ENCODE measurements at regions not wholly inside any gene's neighbourhood (a gene's known extent, or its start where the extent isn't known, plus 50 kb on each side); places are given as distances from the start of the nearest gene placed in this dataset.
"Not testable (repeated sequence)": the region's sequence is repeated elsewhere in the genome, so short reads cannot be mapped to it uniquely, and the experiment has no call there.

DNA sequence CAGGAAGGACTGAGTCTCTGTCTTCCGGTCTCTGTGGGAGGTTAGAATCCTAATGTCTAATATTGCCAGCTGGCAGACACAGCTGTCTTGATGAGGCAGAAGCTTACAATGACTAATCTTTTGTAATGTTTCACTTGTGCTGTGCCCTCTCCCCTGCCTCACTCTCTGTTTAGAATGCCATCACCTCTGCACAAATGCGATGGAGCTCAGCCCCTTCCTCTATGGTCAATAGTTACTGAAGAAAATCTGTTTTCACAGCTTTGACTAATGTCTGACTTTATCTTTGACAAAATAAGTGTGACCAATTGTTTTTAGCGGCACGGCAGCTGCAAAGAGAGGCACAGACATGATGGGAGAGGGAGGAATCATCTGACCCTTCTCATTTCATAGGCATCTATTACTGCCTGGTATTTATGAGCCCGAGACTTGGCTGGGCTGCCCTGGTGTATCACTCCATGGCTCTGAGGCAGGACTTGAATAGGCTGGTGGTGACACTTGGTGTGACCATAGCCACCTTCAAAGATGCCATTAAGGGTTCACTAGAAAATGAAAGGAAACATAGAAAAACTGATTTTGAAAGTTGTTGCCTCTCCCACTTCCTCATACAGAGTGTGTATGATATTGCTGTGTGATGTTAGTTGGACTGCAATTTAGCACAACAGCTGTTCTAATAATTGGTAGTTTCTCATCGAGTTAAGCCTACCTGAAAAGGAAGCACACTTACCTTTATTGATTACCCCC lies 163.2 kb upstream of the NBPF11 start:
- DNase-seq (ENCODE audit: low read depth): no peak

DNA sequence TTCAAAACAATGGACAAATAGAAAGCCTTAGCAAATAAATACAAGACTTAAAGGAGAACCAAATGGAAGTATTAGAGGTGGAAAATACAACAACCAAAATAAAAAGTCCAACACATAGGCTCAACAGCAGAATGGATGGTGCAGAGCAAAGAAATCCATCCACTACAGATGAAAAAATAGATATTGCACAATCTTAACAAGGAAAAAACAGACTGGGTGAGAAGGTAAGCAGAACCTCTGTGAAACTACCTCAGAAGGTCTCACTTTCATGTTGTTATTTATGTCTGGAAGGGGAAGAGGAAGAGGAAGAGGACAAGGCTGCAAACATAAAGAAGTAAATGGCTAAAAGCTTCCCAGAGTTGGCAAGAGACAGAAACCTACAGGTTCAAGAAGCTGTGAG lies 158.7 kb upstream of the NBPF11 start:
- DNase-seq (ENCODE audit: low read depth): no peak

DNA sequence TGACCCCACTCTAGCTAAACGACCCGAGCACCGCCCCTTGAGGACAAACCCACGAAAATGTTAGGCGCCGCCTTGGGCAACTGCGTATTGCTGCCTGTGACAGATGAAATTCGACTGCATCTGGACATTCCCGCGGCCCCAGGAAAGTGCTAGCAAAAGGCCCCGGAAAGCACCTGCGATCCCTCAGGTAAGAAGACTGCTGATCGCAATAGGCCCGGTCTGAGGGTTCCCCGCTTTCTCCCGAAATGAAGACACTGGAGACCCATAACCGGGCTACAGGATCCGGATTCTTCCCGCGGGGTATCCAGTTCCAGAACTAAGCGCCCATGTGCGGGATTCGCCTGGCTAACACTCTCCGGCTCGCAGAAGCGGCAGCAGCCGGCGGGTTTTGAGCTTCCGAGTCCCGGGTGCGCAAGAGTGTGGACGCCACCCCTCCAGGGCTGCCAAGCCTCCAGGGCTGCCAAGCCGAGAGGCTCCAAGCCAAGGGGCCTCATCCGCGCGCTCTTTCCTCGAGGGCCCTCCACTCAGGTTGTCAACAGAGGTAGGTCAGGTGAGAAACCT lies 157.9 kb upstream of the NBPF11 start:
- DNase-seq (ENCODE audit: low read depth): no peak

DNA sequence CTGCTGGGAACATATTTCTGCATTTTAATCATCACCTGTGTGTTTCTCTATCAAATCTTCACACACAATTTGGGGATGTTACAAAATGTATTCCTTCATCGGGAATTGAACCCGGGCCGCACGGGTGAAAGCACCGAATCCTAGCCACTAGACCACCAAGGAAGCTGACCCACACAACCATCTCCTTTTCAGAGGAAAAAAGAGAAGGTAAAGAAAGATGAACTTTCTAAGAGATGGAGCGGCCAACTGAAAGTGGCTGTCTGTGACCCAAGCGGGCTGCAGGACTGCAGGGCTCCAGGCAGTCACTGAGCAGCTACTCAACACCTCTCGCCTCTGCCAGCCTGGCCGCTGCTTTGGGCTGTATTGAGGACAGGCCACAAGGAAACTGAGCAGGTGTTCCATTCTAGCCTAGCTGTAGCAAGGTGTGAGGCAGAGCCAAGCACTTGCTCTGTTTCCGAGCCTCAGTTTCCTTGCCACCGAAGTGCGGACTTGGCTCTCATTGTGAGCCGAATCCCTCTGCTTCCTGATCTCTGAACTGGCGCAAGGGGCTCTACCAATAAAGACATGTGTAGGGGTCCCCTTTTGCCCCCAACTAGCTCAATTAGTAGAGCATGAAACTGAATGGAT lies 156.9 kb upstream of the NBPF11 start:
- DNase-seq (ENCODE audit: low read depth): no peak

DNA sequence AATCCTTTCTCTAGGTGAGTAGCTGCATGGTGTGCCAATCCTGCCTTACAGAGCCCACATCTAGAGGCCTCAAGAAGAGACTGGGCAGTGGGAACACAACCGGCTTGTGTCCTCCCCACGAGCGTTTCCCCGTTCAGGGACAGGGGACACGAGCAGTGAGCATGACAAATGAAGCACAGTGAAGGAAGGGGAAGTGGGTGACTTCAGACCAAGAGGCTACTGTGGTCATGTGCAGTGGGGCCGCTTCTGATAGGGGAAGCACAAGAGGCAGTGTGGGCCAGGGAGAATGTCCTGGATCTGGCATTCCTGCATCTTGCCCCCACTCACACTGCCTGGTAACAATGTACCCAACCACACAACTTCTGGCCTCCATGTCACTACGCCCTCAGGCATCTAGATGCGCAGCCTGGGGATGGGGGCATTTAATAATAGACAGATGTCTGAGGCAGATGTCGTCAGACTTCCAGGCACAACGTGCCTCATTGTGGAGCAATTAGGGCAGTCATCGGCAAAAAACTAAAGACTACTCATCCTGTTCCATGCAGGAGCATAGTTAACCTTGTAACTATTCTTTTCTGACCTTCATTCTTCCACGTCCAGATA lies 155.6 kb upstream of the NBPF11 start:
- no peak for DNase-seq (ENCODE audit: low read depth)

DNA sequence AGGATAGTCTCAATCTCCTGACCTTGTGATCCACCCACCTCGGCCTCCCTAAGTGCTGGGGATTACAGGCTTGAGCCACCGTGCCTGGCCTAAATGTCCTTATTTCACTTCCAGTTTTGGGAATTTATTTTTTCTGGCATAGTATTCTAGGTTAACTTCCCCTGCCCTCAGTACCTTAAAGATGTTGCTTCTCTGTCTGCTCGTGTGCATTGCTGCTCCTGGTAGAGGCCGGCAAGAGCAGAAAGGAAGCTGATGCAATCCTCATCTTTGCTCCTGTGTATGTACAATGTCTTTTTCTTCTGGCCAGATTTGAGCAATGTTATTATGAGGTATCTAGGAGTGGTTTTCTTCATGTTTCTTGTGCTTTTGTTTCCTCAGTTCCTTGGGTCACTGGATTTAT lies 152.9 kb upstream of the NBPF11 start:
- not testable (repeated sequence) for DNase-seq (ENCODE audit: low read depth)

DNA sequence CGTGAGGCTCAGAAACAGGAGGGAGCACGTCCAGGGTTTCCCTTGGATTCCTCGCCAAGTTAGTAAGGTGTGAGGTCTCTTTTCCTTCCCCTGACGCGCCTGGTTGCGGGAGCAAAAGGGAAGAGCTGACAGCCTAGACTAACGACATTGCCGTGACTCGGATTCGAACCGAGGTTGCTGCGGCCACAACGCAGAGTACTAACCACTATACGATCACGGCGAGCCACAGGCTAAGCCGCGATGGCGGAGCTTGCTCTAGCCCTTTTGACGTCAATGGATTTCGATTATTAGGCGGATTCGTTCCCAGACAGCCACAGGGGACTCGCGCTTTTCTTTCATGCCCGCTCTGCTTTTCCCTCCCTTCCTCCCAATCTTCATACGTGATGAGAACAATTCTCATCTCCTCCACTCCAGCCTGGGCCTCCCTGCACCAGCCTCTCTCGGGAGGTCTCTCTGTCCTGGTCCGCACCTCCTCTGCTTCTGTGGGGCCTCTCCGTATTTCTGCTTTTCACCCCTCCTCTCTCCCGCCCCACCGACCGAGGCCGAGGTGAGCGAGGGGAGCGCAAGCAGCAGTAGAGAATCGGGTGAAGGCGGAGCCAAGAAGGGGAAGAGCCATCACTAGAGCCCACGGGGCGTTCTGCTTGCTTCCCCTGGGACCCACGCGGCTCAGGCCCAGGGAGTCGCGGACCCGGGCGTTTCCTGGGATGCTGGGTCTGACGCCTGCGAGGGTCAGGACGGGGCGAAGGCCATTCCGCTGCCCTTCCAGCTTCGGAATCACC lies 150.7 kb upstream of the NBPF11 start:
- DNase-seq (ENCODE audit: low read depth): peak; percentile 80

DNA sequence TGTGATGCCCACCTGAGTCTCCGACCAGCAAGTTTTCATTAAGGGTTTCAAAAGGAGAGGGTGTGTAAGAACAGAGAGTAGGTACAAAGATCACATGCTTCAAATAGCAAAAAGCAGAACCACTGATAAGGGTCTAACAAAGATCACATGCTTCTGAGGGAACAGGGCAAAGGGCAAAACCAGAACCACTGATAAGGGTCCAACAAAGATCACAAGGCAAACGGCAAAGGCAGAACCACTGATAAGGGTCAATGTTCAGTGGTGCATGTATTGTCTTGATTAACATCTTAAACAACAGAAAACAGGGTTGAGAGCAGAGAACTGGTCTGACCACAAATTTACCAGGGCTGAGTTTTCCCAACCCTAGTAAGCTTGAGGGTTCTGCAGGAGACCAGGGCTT lies 145.8 kb upstream of the NBPF11 start:
- not testable (repeated sequence) for DNase-seq (ENCODE audit: low read depth)

DNA sequence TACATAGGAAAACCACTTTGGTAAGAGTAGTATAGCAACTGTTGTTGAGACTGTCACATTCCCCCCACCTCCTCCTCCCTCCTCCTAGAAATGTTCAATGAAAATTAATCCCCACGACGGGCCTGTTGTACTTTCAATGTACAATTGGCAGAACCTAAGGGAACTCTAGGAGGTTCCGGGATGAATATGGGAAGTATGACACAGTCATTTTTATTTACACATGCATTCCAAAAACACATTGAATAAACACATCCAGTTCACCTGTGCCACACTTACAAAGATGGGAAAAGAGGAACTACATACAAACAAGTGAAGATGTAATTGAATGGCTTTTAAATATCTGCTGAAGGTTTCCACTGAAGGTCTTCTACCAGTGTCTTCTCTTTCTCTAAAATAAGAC lies 144.4 kb upstream of the NBPF11 start:
- DNase-seq (ENCODE audit: low read depth): no peak

DNA sequence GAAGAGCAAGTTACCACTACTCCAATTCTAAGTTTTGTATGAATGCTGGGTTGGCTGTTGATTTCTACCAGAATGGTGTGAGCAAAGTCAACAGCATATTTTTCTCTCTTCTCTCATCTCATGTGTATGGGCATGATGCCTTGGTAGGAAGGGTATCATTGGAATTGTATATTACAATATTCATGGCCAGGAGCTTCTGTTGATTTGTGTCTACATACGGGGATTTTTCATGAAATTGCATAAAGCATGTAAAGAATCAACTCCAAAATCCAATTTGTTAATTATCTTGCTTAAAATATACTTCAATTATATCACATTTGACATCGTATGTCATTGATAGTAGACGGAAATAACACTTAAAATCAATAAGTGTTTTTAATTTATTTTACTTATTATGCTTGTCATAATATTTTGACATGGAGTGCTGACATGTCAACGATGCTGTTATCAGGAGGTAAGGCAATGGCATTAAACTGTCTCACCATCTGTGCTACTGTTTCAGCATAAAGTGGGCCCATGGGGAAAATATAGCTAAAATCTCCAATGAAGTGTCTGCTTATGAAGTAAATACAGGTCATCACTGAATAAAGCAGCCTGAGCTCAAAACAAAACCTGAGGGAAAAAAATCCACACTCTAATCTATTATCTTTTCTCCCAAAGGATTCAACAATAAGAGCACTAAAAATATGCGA lies 142.2 kb upstream of the NBPF11 start:
- DNase-seq (ENCODE audit: low read depth): no peak

DNA sequence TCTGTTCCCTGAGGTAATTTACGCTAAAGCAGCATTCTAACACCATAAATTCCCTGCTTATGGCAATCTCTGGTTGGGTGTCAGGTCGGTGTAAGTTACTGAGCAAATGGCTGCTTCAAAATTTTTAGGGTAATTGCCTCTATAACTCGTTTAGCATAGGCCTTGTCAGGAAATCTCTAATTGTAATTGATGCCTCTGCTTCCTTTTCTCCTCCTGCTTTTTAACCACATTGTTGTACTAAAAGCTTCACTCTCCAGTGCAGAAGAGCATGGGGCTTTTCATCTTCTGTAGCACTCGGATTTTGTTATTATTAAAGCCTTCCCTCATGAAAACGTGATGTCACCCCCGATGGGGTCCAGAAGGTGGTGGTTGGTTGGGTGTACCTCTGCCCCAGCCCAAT lies 141.6 kb upstream of the NBPF11 start:
- DNase-seq (ENCODE audit: low read depth): no peak

DNA sequence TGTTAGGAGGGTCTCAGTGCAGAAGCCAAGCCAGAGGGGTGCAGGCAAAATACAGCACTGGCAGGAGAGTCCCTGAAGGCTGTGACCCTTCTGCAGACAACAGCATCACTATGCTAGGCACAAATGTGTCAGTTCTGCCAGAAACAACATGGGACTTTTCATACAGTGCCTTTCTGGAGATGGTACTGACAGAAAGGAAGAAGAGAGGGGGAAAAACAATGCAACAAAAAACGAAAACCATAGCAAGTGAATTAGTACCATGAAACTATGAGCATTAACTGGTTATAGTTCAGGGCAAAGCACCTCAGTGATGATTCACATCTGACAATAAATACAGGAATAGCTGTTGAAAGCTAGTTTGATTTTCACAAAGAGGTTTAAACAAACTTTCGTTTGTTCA lies 140.8 kb upstream of the NBPF11 start:
- no peak for DNase-seq (ENCODE audit: low read depth)

DNA sequence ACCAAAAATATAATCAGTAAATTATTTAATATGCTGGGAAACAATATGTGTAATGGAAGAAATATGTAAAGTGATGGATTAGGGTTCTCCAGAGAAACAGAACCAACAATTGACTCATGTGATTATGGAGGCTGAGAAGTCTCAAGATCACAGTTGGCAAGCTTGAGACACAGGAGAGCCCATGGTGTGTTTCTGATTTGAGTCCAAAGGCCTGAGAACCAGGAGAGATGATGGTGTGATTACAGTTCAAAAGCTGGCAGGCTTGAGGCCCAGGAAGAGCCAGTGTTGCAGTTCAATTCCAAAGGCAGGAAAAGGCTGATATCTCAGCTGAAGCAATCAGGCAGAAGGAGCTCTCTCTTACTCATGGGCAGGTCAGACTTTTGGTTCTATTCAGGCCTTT lies 138.8 kb upstream of the NBPF11 start:
- DNase-seq (ENCODE audit: low read depth): no peak

DNA sequence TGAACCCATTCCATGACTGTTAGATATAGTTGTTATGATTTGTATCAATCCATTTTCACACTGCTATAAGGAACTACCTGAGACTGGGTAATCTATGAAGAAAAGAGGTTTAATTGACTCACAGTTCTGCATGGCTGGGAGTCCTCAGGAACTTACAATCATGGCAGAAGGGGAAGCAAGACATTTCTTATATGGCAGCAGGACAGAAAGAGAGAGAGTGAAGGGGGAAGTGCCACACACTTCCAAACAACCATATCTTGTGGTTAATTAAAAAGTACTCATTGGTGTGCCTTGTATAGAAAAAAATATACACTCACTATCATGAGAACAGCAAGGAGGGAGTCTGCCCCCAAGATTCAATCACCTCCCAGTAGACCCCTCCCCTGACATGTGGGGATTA lies 137.6 kb upstream of the NBPF11 start:
- DNase-seq (ENCODE audit: low read depth): no peak

DNA sequence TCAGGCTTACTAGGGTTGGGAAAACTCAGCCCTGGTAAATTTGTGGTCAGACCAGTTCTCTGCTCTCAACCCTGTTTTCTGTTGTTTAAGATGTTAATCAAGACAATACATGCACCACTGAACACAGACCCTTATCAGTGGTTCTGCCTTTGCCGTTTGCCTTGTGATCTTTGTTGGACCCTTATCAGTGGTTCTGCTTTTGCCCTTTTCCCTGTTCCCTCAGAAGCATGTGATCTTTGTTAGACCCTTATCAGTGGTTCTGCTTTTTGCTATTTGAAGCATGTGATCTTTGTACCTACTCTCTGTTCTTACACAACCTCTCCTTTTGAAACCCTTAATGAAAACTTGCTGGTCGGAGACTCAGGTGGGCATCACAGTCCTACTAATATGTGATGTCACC lies 133.9 kb upstream of the NBPF11 start:
- not testable (repeated sequence) for DNase-seq (ENCODE audit: low read depth)

DNA sequence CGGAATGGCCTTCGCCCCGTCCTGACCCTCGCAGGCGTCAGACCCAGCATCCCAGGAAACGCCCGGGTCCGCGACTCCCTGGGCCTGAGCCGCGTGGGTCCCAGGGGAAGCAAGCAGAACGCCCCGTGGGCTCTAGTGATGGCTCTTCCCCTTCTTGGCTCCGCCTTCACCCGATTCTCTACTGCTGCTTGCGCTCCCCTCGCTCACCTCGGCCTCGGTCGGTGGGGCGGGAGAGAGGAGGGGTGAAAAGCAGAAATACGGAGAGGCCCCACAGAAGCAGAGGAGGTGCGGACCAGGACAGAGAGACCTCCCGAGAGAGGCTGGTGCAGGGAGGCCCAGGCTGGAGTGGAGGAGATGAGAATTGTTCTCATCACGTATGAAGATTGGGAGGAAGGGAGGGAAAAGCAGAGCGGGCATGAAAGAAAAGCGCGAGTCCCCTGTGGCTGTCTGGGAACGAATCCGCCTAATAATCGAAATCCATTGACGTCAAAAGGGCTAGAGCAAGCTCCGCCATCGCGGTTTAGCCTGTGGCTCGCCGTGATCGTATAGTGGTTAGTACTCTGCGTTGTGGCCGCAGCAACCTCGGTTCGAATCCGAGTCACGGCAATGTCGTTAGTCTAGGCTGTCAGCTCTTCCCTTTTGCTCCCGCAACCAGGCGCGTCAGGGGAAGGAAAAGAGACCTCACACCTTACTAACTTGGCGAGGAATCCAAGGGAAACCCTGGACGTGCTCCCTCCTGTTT lies 128.9 kb upstream of the NBPF11 start:
- DNase-seq (ENCODE audit: low read depth): not testable (repeated sequence)

DNA sequence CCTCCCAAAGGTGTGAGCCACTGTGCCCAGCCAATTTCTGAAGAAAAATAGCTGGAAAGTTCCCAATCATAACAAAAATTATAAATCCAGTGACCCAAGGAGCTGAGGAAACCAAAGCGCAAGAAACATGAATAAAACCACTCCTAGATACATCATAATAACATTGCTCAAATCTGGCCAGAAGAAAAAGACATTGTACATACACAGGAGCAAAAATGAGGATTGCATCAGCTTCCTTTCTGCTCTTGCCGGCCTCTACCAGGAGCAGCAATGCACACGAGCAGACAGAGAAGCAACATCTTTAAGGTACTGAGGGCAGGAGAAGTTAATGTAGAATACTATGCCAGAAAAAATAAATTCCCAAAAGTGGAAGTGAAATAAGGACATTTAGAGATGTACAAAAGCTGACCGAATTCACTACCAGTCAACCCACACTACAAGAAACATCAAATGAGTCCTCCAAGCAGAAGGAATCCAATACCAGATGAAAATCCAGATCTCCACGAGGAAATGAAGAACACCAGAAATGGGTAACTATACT lies 127.0 kb upstream of the NBPF11 start:
- not testable (repeated sequence) for DNase-seq (ENCODE audit: low read depth)

DNA sequence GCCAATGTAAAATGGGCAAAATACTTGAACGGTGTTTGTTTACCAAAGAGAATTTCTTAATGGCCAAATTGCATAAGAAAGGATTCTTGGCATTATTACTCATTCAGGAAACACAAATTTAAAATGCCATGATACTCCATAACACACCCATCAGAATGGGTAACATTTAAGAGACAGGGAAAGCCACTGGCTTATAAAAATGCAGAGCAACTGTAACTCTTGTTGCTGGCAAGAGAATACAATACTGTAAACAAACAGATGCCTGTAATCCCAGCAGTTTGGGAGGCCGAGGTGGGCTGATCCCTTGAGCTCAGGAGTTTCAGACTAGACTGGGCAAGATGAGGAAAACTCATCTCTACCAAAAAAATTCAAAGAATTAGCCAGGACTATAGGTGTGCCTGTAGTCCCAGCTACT lies 125.8 kb upstream of the NBPF11 start:
- not testable (repeated sequence) for DNase-seq (ENCODE audit: low read depth)

DNA sequence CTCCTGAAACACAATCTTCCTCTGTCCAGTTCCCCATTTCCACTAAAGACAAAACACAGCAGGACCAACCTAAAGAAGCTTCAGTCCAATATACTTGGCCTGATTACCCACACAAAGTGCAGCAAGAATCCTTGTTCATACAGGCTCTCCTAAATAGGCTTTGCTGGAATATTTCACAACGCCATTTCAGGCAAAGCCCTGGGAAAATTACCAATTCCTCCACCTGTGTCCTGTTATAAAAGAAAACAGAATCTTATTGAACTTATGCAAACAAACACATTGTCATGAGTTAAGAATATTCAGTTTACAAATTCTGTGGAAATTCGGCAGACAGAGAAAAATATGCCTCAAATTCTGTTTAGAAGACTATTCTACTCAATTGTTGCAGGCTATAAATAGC lies 115.0 kb upstream of the NBPF11 start:
- DNase-seq (ENCODE audit: low read depth): not testable (repeated sequence)

DNA sequence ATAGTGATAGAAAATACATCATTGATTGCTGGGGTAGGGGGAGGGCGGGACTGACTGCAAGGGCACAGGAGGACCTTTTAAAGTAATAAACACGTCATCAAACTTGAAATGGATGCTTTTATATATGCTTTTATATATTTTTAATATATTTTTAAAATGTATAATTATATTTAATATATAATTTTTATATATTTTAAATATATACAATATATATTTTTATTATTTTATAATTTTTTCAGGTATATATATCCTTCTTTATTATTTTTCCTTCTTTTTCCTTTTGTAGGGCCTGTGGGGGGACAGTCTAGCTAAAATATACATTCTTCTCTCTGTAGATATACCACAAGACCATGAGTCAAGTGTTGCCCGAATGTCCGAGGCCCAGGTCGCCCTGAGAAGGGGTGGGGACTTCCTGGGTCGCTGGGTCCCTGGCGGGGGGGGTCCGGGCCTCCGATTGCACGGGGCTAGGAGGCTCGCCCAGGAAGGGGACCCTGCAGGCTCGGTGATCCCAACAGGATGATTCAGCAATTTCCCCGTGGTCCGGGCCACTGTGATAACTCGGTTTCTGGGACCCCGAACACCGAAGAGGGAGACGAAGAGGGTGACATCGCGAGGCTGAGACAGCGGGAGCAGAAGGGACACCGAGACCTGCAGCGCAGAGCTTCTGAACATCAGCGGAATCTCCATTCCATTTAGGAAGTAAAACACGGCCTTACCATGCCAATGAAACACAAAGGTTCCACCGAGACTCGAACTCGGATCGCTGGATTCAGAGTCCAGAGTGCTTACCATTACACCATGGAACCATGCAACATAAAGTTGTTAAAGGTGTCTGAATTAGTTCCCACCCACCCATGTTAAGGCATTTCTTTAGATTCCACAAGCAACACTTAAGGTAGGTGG lies 112.5 kb upstream of the NBPF11 start:
- DNase-seq (ENCODE audit: low read depth): peak; percentile 6
